GM23338 (cell line): ENCODE measurements at regions not wholly inside any gene's neighbourhood (a gene's known extent, or its start where the extent isn't known, plus 50 kb on each side); places are given as distances from the start of the nearest gene placed in this dataset.

Source experiments
- ATAC-seq: fragments of 200-7000 bp; cut with Tn5 transposase; 3 replicates; pipeline ENCODE4 v1.9.1; 2020
- DNase-seq: peaks from one replicate; pipeline ENCODE4 v3.0.0-alpha.2; 2015; ENCODE audit warnings: low spot score
- H2AFZ ChIP-seq: fragments of 200-600 bp; sonication (generic); 2 replicates; pipeline ENCODE4 v1.8.0; 2016; ENCODE audit warnings: antibody characterized with exemption, mild to moderate bottlenecking, moderate library complexity
- H3F3A ChIP-seq: fragments of 200-600 bp; sonication (generic); replicated peaks from 2 replicates; pipeline ENCODE4 v1.8.0; 2017; ENCODE audit warnings: antibody characterized with exemption, mixed run types, low read depth
- H3K27ac ChIP-seq: fragments of 200-600 bp; sonication (generic); 2 replicates; pipeline ENCODE4 v1.6.1; 2016; ENCODE audit warnings: low read depth
- H3K27me3 ChIP-seq: fragments of 200-600 bp; sonication (generic); 2 replicates; pipeline ENCODE4 v1.8.0; 2016; ENCODE audit warnings: mild to moderate bottlenecking, mixed run types, moderate library complexity; ENCODE audit not compliant: insufficient read depth
- H3K36me3 ChIP-seq: fragments of 200-600 bp; sonication (generic); 2 replicates; pipeline ENCODE4 v1.8.0; 2016; ENCODE audit warnings: mild to moderate bottlenecking; ENCODE audit not compliant: insufficient read depth
- H3K4me1 ChIP-seq: fragments of 200-600 bp; sonication (generic); 2 replicates; pipeline ENCODE4 v1.8.0; 2016; ENCODE audit warnings: mild to moderate bottlenecking, moderate library complexity; ENCODE audit not compliant: insufficient read depth
- H3K4me2 ChIP-seq: fragments of 200-600 bp; sonication (generic); 2 replicates; pipeline ENCODE4 v1.7.1; 2017; ENCODE audit warnings: mixed run types
- H3K4me3 ChIP-seq: fragments of 200-600 bp; sonication (generic); 2 replicates; pipeline ENCODE4 v1.6.1; 2016; ENCODE audit warnings: mixed run types
- H3K79me2 ChIP-seq: fragments of 200-600 bp; sonication (generic); replicated peaks from 2 replicates; pipeline ENCODE4 v1.8.0; 2017; ENCODE audit warnings: mild to moderate bottlenecking; ENCODE audit not compliant: insufficient read depth
- H3K9me2 ChIP-seq: fragments of 200-600 bp; sonication (generic); 2 replicates; pipeline ENCODE4 v1.8.0; 2017; ENCODE audit not compliant: insufficient read depth
- H4K20me1 ChIP-seq: fragments of 200-600 bp; sonication (generic); replicated peaks from 2 replicates; pipeline ENCODE4 v1.8.0; 2017; ENCODE audit warnings: mild to moderate bottlenecking; ENCODE audit not compliant: insufficient read depth
- H3K27ac Mint-ChIP-seq: 2 replicates; pipeline ENCODE4 v1.8.0; 2020; ENCODE audit warnings: inconsistent platforms, mild to moderate bottlenecking, moderate library complexity, mixed read lengths
- H3K27me3 Mint-ChIP-seq: 3 replicates; pipeline ENCODE4 v1.8.0; 2022; ENCODE audit warnings: low read depth, mild to moderate bottlenecking, moderate library complexity, mixed read lengths, inconsistent platforms; ENCODE audit not compliant: insufficient read depth, poor library complexity
- H3K36me3 Mint-ChIP-seq: 3 replicates; pipeline ENCODE4 v1.8.0; 2021; ENCODE audit warnings: low read depth, mild to moderate bottlenecking, inconsistent platforms, moderate library complexity, mixed read lengths
- H3K4me1 Mint-ChIP-seq: 3 replicates; pipeline ENCODE4 v1.8.0; 2020; ENCODE audit warnings: mild to moderate bottlenecking, inconsistent platforms, mixed read lengths
- H3K4me3 Mint-ChIP-seq: 3 replicates; pipeline ENCODE4 v1.8.0; 2021; ENCODE audit warnings: moderate library complexity, mild to moderate bottlenecking, inconsistent platforms, mixed read lengths
- H3K9me3 Mint-ChIP-seq: 3 replicates; pipeline ENCODE4 v1.8.0; 2020; ENCODE audit warnings: moderate library complexity, mild to moderate bottlenecking, inconsistent platforms, mixed read lengths
- CREB1 ChIP-seq: fragments of 250-450 bp; sonication (Bioruptor Pico); IDR thresholded peaks from 2 replicates; pipeline ENCODE4 v1.5.0; 2020; ENCODE audit warnings: low read depth, mild to moderate bottlenecking, moderate library complexity
- EZH2 ChIP-seq: fragments of 200-600 bp; sonication (generic); IDR thresholded peaks from one replicate; pipeline ENCODE4 v1.8.0; 2017; ENCODE audit warnings: antibody characterized with exemption, mild to moderate bottlenecking, low read depth; ENCODE audit not compliant: unreplicated experiment
- EZH2phosphoT487 ChIP-seq: fragments of 200-600 bp; sonication (generic); IDR thresholded peaks from one replicate; pipeline ENCODE4 v1.8.1; 2018; ENCODE audit warnings: antibody characterized with exemption; ENCODE audit not compliant: unreplicated experiment
- JUNB ChIP-seq: IDR thresholded peaks from one replicate; pipeline ENCODE4 v1.6.1; 2016; ENCODE audit warnings: antibody characterized with exemption; ENCODE audit not compliant: unreplicated experiment
- NANOG ChIP-seq: IDR thresholded peaks from 2 replicates; pipeline ENCODE4 v1.6.1; 2016; ENCODE audit warnings: antibody characterized with exemption, borderline replicate concordance
- POLR2AphosphoS5 ChIP-seq: IDR thresholded peaks from 2 replicates; pipeline ENCODE4 v1.6.1; 2016; ENCODE audit warnings: antibody characterized with exemption, low read depth
- REST ChIP-seq: IDR thresholded peaks from one replicate; pipeline ENCODE4 v1.6.1; 2018; ENCODE audit warnings: antibody characterized with exemption; ENCODE audit not compliant: unreplicated experiment
- STAT1 ChIP-seq: IDR thresholded peaks from one replicate; pipeline ENCODE4 v1.6.1; 2016; ENCODE audit warnings: antibody characterized with exemption; ENCODE audit not compliant: unreplicated experiment
- ZNF114 ChIP-seq: fragments of 250-450 bp; sonication (Bioruptor Pico); IDR thresholded peaks from 2 replicates; pipeline ENCODE4 v1.5.0; 2020; ENCODE audit warnings: mild to moderate bottlenecking, moderate library complexity
- ZNF331 ChIP-seq: fragments of 250-450 bp; sonication (Bioruptor Pico); IDR thresholded peaks from 2 replicates; pipeline ENCODE4 v1.5.0; 2020; ENCODE audit warnings: low read depth, mild to moderate bottlenecking, moderate library complexity
- TF ChIP-seq, protein P1 (sequence below): fragments of 250-450 bp; sonication (Bioruptor Pico); IDR thresholded peaks from 2 replicates; pipeline ENCODE4 v1.5.0; 2020; ENCODE audit warnings: mild to moderate bottlenecking, moderate library complexity
- TF ChIP-seq, protein P2 (sequence below): IDR thresholded peaks from 2 replicates; pipeline ENCODE4 v1.6.1; 2016; ENCODE audit warnings: antibody characterized with exemption
- TF ChIP-seq, protein P3 (sequence below), 2 experiments: fragments of 200-600 bp in 1 of 2; sonication (generic) in 1 of 2; conservative IDR thresholded peaks; 2 replicates each; pipeline versions ENCODE4 v1.5.1 to v1.6.1; 2016 to 2017; ENCODE audit warnings: antibody characterized with exemption in 2 of 2, low read depth in 2 of 2, mild to moderate bottlenecking in 2 of 2, moderate library complexity in 1 of 2

GRCh38 chr1:184194236-184194635, 142.7 kb downstream of the TSEN15 start:
- H3K27ac ChIP-seq: no peak overlapping the region
- TF ChIP-seq ZNF331 (no peak), CREB1 (CRISPR knock-in tag) (no peak), EZH2 (no peak), JUNB (no peak), POLR2AphosphoS5 (no peak), REST (no peak), ZNF114 (CRISPR knock-in tag) (no peak), STAT1 (no peak), EZH2phosphoT487 (no peak), NANOG (no peak)
- TF ChIP-seq, protein P1, sequence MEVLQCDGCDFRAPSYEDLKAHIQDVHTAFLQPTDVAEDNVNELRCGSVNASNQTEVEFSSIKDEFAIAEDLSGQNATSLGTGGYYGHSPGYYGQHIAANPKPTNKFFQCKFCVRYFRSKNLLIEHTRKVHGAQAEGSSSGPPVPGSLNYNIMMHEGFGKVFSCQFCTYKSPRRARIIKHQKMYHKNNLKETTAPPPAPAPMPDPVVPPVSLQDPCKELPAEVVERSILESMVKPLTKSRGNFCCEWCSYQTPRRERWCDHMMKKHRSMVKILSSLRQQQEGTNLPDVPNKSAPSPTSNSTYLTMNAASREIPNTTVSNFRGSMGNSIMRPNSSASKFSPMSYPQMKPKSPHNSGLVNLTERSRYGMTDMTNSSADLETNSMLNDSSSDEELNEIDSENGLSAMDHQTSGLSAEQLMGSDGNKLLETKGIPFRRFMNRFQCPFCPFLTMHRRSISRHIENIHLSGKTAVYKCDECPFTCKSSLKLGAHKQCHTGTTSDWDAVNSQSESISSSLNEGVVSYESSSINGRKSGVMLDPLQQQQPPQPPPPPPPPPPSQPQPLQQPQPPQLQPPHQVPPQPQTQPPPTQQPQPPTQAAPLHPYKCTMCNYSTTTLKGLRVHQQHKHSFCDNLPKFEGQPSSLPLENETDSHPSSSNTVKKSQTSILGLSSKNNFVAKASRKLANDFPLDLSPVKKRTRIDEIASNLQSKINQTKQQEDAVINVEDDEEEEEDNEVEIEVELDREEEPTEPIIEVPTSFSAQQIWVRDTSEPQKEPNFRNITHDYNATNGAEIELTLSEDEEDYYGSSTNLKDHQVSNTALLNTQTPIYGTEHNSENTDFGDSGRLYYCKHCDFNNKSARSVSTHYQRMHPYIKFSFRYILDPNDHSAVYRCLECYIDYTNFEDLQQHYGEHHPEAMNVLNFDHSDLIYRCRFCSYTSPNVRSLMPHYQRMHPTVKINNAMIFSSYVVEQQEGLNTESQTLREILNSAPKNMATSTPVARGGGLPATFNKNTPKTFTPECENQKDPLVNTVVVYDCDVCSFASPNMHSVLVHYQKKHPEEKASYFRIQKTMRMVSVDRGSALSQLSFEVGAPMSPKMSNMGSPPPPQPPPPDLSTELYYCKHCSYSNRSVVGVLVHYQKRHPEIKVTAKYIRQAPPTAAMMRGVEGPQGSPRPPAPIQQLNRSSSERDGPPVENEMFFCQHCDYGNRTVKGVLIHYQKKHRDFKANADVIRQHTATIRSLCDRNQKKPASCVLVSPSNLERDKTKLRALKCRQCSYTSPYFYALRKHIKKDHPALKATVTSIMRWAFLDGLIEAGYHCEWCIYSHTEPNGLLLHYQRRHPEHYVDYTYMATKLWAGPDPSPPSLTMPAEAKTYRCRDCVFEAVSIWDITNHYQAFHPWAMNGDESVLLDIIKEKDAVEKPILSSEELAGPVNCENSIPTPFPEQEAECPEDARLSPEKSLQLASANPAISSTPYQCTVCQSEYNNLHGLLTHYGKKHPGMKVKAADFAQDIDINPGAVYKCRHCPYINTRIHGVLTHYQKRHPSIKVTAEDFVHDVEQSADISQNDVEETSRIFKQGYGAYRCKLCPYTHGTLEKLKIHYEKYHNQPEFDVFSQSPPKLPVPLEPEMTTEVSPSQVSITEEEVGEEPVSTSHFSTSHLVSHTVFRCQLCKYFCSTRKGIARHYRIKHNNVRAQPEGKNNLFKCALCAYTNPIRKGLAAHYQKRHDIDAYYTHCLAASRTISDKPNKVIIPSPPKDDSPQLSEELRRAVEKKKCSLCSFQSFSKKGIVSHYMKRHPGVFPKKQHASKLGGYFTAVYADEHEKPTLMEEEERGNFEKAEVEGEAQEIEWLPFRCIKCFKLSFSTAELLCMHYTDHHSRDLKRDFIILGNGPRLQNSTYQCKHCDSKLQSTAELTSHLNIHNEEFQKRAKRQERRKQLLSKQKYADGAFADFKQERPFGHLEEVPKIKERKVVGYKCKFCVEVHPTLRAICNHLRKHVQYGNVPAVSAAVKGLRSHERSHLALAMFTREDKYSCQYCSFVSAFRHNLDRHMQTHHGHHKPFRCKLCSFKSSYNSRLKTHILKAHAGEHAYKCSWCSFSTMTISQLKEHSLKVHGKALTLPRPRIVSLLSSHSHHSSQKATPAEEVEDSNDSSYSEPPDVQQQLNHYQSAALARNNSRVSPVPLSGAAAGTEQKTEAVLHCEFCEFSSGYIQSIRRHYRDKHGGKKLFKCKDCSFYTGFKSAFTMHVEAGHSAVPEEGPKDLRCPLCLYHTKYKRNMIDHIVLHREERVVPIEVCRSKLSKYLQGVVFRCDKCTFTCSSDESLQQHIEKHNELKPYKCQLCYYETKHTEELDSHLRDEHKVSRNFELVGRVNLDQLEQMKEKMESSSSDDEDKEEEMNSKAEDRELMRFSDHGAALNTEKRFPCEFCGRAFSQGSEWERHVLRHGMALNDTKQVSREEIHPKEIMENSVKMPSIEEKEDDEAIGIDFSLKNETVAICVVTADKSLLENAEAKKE (CRISPR knock-in tag): no peak
- TF ChIP-seq, protein P2, sequence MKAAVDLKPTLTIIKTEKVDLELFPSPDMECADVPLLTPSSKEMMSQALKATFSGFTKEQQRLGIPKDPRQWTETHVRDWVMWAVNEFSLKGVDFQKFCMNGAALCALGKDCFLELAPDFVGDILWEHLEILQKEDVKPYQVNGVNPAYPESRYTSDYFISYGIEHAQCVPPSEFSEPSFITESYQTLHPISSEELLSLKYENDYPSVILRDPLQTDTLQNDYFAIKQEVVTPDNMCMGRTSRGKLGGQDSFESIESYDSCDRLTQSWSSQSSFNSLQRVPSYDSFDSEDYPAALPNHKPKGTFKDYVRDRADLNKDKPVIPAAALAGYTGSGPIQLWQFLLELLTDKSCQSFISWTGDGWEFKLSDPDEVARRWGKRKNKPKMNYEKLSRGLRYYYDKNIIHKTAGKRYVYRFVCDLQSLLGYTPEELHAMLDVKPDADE: no peak
- TF ChIP-seq, protein P3, sequence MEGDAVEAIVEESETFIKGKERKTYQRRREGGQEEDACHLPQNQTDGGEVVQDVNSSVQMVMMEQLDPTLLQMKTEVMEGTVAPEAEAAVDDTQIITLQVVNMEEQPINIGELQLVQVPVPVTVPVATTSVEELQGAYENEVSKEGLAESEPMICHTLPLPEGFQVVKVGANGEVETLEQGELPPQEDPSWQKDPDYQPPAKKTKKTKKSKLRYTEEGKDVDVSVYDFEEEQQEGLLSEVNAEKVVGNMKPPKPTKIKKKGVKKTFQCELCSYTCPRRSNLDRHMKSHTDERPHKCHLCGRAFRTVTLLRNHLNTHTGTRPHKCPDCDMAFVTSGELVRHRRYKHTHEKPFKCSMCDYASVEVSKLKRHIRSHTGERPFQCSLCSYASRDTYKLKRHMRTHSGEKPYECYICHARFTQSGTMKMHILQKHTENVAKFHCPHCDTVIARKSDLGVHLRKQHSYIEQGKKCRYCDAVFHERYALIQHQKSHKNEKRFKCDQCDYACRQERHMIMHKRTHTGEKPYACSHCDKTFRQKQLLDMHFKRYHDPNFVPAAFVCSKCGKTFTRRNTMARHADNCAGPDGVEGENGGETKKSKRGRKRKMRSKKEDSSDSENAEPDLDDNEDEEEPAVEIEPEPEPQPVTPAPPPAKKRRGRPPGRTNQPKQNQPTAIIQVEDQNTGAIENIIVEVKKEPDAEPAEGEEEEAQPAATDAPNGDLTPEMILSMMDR (conservative IDR thresholded peaks at IDR 0.05; ENCODE audit: low read depth in 2 of 2): no peak
- H3K36me3 ChIP-seq: no peaks in the 10 kb centered on the region
- H3K36me3 Mint-ChIP-seq: no peaks in the 10 kb centered on the region
- H2AFZ ChIP-seq: no peak overlapping the region
- H3K4me2 ChIP-seq: no peak overlapping the region
- no peaks in the 10 kb centered on the region for H3F3A ChIP-seq
- no peaks in the 10 kb centered on the region for H3K27me3 Mint-ChIP-seq
- DNase-seq (no peak), ATAC-seq (no peak)
- no peaks in the 10 kb centered on the region for H4K20me1 ChIP-seq
- H3K4me1 ChIP-seq: no peaks in the 10 kb centered on the region; the same call in 1 of the 2 replicates
- H3K27me3 ChIP-seq: no peaks in the 10 kb centered on the region
- no peaks in the 10 kb centered on the region for H3K79me2 ChIP-seq
- H3K27ac Mint-ChIP-seq: no peak overlapping the region
- H3K4me3 Mint-ChIP-seq: no peak overlapping the region
- 0 out of 3 replicates have a peak, but pooled peaks cover 2% of the 10 kb centered on the region for H3K4me1 Mint-ChIP-seq
- no peaks in the 10 kb centered on the region for H3K9me3 Mint-ChIP-seq
- H3K9me2 ChIP-seq: no peaks in the 10 kb centered on the region
- H3K4me3 ChIP-seq: no peak overlapping the region
